HG02623 (cell line): ENCODE measurements at regions not wholly inside any gene's neighbourhood (a gene's known extent, or its start where the extent isn't known, plus 50 kb on each side); places are given as distances from the start of the nearest gene placed in this dataset.
"Not testable (repeated sequence)": the region's sequence is repeated elsewhere in the genome, so short reads cannot be mapped to it uniquely, and the experiment has no call there.

Source experiments
- ATAC-seq: cut with Tn5 transposase; IDR thresholded peaks from one replicate; pipeline ENCODE4 v1.9.1; 2021; ENCODE audit warnings: moderate library complexity; ENCODE audit not compliant: unreplicated experiment

DNA sequence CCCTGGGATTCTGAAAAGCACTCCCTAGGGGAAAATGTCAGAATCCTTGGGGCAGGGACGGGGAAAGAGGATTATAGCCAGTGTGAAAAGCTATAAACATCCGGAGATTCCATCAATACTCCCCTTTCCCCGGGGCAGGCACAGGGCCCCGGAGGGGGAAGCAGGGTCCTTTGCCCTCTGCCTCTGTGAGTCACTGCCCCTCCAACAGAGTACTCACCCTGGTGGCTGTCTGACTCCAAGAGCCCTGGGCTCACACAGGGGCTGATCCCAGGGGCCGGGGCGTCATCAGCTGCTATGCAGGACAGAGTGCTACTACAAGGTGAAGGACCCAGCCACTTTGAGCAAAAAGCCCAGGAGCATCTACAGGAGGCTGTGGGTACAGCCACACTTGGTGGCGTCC lies 133.0 kb upstream of the PRR20G start:
- ATAC-seq: no peak

DNA sequence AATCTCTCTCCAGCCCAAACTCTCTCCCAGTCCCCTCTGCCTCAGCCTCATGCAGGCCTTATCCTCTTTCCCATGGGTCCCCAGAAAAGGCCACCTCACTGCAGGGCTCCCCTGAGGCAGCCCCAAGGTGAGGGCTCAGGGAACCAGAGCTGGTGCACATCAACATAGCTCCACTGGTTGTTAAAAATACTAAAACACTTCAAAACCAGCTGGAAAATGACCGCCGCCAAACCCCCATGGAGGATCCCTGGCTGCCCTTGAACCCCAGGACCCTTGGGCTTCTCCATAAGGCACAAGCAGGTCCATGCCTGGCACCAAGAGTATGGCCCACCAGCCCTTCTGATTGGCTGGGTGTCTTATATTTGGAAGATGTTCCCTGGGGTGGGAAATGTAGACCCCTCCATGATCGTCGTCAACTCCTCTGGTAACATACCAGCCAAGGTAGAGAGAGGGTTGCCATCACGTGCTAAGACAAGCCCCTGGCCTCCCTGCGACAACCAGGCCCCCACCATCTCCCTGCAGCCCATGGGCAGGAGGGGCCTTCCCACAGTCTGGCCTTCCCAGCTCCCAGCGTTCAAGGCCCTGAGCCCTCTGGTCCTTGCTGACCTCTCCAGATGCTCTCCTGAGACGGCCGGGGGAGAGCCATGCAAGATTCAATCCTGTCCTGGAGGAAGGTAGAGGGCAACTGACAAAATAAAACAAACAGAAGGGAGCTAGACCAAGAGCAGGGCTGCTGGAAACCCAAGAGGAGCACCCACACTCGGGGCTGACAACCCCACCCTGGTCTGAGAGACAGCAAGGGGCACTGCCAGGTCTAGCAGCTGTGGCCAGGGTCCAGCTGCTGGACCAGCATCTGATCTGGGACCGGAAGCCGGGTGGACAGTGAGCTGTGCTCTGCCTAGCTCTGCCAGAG lies 132.1 kb upstream of the PRR20G start:
- no peak for ATAC-seq

DNA sequence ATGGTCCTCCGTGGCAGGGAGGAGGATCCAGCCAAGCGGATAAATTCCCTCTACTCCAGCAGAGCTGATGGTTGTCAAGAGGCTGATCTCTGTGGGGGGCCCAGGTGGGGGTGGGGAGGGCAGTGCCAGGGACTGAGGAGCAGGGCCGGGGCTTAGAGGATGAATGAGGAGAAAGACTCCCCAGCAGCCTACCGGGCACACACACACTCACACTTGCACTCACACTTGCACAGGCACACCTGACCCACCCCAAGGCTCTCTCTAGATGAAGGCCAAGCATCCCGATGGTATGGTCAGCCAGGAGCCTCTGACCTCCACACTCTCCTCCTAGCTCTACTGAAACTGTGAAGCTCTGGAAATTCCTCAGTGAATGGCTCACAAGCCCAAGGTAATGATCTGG lies 131.3 kb upstream of the PRR20G start:
- ATAC-seq: no peak

DNA sequence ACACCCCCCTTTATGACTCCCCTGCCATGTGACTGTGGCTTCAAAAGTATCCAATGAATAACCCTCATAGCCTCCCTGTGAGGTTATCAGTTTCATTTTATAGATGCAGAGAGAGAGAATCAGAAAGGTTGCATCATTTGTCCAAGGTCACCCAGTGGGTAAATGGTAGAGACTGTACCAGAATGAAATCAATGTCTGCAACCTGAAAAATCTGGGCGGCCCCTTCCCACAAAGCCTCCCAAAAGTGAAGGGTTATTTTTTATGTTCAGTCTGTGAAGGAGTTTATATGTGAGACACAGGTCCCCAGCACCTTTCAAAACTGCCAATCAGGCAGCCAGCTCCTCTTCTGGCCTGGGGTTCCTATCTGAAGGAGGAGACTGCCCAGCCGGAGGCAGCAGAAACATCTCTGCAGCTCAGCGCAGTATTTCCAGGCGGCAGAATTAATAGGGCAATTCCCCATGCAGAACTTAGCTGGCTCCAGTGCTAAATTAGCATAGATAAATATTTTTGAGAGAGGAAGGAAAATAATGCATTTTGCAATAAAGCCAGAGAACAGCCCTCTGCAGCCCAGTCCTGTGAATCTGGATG lies 130.8 kb upstream of the PRR20G start:
- ATAC-seq: no peak

DNA sequence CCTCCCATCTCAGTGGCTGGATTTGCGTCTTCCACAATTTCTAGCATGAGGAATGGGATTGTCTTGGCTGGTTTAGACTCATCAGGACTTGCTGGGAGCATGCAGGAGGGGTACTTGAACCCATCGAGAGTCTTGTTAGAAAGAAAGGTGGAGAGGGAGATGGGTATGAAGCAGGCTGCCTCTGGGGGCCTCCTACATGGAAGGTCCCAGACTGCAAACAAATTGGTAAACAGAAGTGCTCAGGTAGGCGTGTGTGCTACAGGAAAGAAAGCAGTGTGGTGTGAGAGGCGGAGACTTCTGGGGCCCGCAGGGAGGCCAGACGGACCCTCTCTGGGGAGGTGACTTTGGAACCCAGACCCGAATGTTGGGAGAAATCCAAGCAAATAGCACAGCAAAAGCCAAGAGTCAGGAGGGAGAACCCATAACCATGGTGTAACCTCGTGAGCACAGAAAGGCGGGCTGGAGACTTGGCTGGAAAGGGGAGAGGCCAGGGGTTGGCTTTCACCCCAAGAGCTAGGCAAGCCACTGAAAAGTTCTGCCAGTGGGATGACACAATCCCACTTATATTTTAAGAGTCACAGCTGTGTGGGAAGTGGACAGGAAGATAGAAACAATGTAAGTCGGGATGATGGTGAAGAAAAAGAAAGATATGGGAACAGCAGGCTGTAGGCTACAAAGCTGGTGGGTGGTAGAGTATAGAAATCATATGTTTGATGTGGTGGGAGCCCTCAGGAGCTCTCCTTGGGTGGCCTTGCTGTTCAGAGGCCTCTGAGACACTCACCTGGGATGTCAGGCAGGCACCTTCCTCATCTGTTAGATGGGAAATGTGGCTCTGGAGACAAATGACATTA lies 130.1 kb upstream of the PRR20G start:
- ATAC-seq: no peak

DNA sequence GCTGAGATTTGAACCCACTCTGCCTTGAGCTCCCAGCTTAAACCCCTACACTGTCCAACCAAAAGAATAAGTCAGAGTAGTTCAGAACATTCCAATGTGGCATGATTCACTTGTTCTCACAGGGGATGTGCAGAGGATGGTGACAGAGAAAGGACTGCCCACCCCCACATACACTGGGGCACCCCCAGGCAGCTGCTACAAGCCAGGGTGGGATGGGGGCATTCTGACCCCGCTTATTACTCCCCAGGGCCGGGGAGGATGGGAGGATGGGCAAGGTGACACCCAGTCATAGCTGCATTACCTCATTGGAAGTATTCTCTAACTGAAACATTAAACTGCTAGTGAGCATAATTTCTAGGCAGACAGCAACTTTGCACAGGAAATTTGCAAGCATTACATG lies 126.0 kb upstream of the PRR20G start:
- ATAC-seq: no peak

DNA sequence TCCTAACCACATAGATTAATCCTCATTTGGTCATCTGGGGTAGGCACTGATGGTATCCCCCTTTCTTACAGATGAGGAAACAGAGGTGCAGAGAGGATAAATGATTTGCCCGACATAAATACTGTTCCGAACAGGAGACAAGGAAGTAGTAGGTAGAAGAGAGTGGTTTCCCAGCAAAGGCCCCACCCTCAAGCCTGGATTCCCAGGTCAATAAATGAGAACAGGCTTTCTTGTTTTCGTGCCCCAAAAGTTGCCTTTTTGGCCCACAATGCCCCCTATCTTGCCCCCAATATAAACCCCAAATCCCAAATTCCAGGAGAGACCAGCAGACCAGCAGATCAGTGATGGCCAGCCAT lies 125.5 kb upstream of the PRR20G start:
- ATAC-seq: no peak

DNA sequence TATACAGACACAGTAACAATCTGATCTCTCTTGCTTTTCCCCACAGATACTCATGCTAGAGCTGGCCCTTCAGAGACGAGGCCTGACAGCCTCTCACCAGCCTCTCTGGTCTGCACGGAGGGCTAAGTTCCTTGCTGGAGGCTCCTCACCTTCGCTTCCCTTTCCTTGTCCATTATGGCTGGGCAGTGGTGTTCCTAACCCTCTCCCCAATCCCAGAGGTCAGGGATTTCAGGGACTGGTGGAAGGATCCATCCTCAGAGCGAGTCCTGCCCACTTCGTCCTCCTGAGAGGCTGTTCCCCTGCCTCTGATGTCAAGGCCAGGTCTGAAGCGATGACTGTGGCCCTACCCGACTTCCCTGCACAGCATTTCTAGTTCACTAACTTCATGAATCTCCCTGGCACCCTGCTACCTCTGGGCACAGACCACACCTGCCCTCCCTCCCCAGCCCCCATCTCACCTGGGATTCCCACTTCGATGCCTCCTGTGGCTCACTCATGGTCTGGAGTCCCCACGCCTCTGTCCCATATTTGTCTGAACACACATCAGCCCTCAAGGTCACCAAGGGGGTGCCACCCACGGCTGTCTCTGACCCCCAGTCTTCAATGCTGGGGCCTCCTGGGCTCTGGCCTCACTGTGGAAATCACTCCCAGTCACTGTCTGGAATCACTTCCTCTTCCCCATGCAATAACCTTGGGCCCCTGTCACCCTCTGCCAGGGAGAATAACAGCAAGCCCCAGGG lies 124.9 kb upstream of the PRR20G start:
- no peak for ATAC-seq

DNA sequence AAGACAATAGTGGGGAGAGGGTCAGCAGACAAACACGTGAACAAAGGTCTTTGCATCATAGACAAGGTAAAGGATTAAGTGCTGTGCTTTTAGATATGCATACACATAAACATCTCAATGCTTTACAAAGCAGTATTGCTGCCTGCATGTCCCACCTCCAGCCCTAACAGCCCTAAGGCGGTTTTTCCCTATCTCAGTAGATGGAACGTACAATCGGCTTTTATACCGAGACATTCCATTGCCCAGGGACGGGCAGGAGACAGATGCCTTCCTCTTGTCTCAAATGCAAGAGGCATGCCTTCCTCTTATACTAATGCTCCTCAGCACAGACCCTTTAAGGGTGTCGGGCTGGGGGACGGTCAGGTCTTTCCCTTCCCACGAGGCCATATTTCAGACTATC lies 124.0 kb upstream of the PRR20G start:
- not testable (repeated sequence) for ATAC-seq

DNA sequence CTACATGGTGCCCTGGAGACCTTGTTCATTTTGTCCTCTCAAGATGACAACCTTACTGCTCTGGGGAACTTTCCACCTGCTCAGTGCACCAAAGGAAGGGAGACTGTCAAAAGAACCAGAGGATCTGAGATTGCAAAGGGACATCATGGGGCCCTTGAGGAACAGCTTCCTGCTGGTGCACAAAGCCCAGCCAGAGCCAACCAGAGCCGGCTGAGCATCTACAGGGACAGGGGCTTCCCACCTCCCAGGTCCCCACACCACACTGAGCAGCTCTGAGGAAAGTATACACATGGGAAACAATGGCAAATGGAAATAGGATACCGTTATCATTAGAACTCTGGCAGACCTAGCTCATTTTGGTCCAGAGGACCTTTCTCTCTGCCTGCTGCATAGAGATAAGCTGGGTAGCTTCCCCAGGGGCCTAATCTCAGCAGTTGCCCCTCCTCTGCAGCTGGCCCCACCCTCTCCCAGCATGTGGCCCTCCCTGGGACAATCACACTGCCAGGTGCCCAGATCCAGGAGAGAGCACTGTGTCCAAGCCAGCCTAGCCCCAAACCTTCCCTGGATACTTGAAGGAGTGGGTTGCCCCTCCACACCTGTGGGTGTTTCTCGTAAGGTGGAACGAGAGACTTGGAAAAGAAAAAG lies 123.4 kb upstream of the PRR20G start:
- ATAC-seq: no peak

DNA sequence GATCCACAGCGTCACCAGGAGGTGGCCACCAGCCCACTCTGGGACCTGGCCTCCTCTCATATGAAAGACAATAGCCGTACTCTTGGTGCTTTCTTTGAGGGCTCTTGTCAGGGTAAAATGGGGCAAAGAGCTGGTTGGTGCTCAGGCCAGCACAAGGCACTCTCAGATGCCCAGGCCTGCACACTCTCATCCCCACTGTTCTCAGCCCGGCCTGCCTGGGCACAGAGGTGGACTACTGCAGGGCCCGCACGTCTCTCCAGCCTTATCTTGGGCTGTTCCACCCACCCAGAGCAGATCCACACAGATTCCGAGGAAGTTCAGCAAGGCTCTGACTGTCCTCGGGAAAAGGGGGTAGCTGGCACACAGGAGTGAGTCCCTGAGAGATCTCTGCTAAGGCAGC lies 122.8 kb upstream of the PRR20G start:
- ATAC-seq: no peak

DNA sequence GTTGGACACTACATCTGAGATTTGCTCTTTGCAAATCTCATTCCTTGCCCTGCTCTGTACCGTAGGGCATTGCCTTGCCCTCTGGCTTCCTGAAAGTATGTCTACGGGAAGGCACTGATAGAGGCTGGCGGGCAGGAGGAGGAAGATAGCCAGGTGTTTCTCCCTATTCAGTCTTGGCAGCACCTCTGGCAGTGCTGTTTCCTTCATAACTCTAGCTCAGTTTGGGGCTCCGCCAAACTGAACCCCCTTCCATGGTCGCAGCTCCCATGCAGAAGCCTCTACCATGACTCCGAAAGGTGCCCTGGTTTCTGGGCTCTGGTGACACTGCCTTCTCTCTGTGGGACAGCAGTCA lies 122.3 kb upstream of the PRR20G start:
- no peak for ATAC-seq

DNA sequence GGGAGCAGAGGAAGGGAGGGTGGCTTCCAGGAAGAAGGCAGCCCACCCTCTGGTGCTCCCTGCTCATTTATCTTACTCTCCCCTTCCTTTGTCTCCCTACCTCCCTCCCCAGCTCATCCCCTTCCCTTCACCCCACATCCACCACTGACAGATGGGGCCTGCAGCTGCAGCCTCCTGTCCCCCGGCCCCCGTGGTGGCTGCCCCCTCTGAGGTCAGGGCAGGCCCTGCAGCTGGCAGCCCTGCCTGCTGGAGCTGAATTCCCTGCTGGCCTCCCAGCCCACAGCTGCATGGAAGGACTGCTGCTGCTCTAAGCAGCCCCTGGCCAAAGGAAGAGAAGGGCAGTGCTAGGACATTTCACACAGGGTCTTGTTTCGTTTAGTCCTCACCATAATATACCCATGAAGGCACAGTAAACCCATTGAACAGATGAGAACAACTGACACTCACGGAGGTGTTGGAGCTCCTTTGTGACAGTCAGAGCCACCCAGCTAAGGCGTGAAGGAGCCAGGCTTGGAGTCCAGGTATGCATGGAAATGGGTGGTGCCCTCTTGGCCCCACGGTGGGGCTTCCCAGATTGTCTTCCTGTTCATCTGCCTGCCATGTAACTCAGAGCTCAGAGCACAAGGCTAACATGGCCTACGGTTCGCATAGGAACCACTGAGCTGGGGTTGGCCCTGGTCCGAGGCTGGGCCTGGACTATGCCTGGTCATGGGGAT lies 121.7 kb upstream of the PRR20G start:
- ATAC-seq: no peak

DNA sequence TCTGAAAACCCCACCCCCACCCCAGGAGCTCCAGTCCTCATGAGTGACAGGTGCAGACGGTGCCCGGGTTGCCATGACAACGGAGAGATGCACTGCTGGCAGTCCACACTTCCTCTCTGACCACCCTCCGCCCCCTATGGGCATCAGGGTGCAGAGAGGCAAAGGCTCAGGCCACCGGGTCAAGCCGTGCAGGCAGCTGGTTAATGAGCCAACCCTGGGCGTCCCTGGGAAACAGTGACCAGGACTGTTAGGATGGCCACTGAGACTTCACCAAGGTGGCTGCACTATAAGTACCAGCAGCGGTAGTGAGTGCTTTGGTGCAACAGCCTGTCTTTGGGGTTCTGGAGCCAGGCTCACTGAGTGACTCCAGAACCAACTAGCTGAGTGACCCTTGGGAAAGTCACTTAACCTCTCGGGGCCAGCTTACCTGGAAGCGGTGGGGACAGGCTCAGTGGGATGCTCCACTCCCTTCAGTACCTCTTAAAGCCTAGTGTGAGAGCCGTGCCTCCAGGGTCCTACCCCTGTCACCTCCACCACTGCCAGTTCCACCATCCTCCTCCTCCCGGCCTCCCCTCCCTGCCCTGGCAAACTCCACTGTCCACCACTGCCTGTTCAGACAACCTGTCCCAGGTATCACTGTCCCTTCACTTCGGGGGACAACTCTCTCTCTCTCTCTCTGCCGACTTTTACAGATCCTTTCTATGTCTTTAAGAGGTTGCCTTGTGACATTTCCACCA lies 121.0 kb upstream of the PRR20G start:
- ATAC-seq: no peak

DNA sequence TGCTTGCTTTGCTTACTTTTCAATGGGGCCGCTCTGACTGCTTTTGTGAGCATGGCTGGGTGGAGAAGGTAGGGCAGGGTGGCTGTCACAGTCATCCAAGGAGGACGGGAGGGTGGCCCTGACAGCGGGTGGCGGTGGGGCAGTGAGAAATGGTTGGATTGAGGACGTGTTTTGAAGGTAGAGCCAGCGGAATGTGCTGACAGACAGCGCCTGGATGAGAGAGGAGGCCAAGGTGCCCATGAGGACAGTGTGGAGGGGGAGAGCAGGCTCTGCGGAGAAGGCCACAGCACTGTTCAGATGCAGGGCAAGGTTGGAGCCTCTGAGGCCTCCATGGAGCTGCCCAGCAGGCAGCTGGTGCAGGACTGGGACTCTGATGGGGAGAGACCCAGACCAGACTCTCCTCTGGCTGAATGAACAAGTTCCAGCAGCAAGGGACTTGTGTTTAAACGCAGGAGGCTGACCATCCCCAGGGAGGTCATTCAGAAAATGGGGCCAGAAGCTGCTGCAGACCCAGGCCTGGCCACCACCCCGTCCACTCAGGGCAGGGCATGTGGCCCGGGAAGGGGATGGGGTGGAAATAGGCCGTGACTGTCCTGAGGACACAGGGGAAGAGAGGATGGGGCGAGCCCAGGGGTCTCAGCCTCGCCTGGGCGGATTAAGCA lies 120.3 kb upstream of the PRR20G start:
- ATAC-seq: no peak

DNA sequence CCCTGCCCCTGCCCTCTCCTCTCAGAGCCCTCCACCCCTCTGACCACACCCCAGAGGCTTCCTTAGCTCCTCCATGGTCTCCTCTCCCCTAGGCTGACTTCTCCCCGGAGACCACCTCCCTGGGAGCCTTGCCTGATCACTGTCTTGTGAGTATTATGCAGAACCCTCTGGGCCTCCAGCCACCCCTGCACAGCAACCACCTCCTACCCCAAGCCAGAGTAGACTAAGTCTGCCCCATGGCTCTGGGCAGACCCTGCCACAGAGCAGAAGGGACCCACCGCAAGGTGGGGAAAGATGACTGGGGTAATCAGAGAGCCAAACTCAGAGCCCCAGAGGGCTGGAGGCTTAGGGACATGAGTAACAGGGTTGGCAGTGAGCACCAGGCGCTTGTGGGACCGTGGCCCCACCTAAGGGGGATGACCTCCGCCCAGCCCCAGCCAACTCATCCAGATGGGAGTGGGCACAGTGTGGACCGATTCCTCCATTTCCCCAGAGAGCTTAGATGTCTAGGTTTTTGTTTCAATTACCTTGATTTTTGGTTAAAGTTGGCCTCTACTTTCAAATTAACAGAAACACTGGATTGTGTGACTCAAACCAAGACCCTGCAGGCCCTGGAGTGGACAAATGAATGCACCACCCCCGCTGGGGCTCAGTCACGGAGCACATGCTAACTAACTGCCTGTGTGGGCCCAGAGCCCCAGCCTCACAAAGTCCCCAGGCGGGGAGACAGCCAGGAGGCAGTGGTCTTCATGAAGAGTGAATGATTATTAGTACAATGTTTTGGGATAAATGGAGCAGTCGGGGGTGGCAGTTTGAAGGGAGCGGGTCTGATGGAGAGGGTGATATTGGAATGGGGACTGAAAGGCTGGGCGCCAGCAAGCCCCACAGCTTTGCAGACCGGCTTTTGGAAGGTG lies 119.4 kb upstream of the PRR20G start:
- no peak for ATAC-seq

DNA sequence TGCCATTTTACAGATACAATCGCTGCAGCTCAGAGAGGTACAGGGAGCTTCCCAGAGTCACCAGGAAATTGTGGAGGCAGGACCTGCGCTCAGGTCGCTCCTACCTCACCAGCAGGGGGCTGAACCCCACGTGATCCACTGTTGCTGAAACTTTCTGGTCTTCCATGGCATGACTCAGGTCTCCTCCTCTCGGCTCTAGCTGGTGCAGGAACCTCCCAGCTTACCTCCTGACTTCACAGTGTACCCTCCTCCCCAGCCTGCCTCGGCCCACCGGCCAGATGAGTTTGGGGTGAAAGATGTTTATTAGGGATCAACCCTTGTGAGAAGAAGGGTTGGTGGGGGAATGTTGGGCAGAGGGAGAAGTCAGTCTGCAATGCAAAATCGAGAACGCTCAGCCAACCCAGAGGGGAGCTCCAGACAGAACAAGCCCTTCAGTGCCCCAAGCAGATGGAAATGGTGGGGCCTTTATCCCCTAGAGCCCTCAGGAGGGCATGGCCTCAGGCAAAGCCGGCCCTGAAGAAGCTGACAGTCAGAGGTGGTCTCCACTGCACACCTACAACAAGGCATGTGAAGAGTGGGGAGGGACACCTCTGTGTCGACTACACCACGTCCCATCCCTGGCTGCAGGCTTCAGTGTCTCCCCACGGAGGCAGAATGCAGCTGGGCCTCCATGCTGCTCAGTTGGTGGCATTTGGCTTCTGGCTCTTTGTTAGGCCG lies 118.6 kb upstream of the PRR20G start:
- no peak for ATAC-seq
